NCI-H2196 treated with DMSO at 0.1 percent for 48 hours (cell line): ENCODE measurements at regions not wholly inside any gene's neighbourhood (a gene's known extent, or its start where the extent isn't known, plus 50 kb on each side); places are given as distances from the start of the nearest gene placed in this dataset.

Experiments used
- DNase-seq: peaks from one replicate; lab custom pipeline; 2025; ENCODE audit not compliant: unreplicated experiment; lab: John Stamatoyannopoulos, UW

- DNase-seq, result no peak
Observed at GRCh38 chr3:106251160-106251892, 382.5 kb upstream of the CBLB start.

GRCh38 chr3:106255870-106256248 lies 387.0 kb upstream of the CBLB start:
- no peak for DNase-seq

GRCh38 chr3:106256249-106256957 lies 387.6 kb upstream of the CBLB start:
- no peak for DNase-seq

- no peak for DNase-seq
Observed at GRCh38 chr3:106257172-106257571, 388.4 kb upstream of the CBLB start.

GRCh38 chr3:106261396-106261795 lies 392.6 kb upstream of the CBLB start:
- no peak for DNase-seq

GRCh38 chr3:106261915-106262683 lies 393.3 kb upstream of the CBLB start:
- no peak for DNase-seq

- DNase-seq, result no peak
Observed at GRCh38 chr3:106263011-106263410, 394.2 kb upstream of the CBLB start.

- DNase-seq, result no peak
Observed at GRCh38 chr3:106263546-106263945, 394.7 kb upstream of the CBLB start.

GRCh38 chr3:106265704-106266103 lies 396.9 kb upstream of the CBLB start:
- no peak for DNase-seq

- no peak for DNase-seq
Observed at GRCh38 chr3:106268696-106269095, 399.9 kb upstream of the CBLB start.

- DNase-seq, result no peak
Observed at GRCh38 chr3:106272302-106272701, 403.5 kb upstream of the CBLB start.

- DNase-seq, result no peak
Observed at GRCh38 chr3:106275592-106275991, 406.8 kb upstream of the CBLB start.

GRCh38 chr3:106276151-106276550 lies 407.3 kb upstream of the CBLB start:
- DNase-seq, result no peak

- no peak for DNase-seq
Observed at GRCh38 chr3:106276755-106277612, 408.2 kb upstream of the CBLB start.

GRCh38 chr3:106277731-106278130 lies 408.9 kb upstream of the CBLB start:
- no peak for DNase-seq

GRCh38 chr3:106281221-106281620 lies 412.4 kb upstream of the CBLB start:
- no peak for DNase-seq

GRCh38 chr3:106282943-106283342 lies 414.1 kb upstream of the CBLB start:
- no peak for DNase-seq

- DNase-seq, result no peak
Observed at GRCh38 chr3:106288781-106289180, 420.0 kb upstream of the CBLB start.

GRCh38 chr3:106290304-106290997 lies 421.6 kb upstream of the CBLB start:
- no peak for DNase-seq

- DNase-seq, result no peak
Observed at GRCh38 chr3:106293161-106293560, 424.3 kb upstream of the CBLB start.
